Adrenal gland (tissue), 5 donors: ENCODE measurements at regions not wholly inside any gene's neighbourhood (a gene's known extent, or its start where the extent isn't known, plus 50 kb on each side); places are given as distances from the start of the nearest gene placed in this dataset.

Source experiments
- POLR2A ChIP-seq, 2 donors: fragments of 450-650 bp; IDR thresholded peaks; one replicate each; pipeline ENCODE4 v1.6.1; 2017; ENCODE audit warnings: antibody characterized with exemption in 2 of 2, mild to moderate bottlenecking in 2 of 2, moderate library complexity in 1 of 2
- TF ChIP-seq, protein P1 (sequence below), 6 experiments: fragments of 450-650 bp in 4 of 6; fragments of 200-600 bp in 2 of 6; sonication (generic) in 1 of 6; IDR thresholded peaks; 1 replicate in 5 of 6; 2 replicates in 1 of 6; pipeline versions ENCODE4 v1.5.1 to v1.8.0; 2016 to 2021; ENCODE audit warnings: antibody characterized with exemption in 6 of 6, mild to moderate bottlenecking in 2 of 6, moderate library complexity in 1 of 6
- donor health status: DM: no; HTN: no; CAD: no.

- TF ChIP-seq POLR2A (IDR thresholded peaks at IDR 0.05) = no peak
- TF ChIP-seq, protein P1, sequence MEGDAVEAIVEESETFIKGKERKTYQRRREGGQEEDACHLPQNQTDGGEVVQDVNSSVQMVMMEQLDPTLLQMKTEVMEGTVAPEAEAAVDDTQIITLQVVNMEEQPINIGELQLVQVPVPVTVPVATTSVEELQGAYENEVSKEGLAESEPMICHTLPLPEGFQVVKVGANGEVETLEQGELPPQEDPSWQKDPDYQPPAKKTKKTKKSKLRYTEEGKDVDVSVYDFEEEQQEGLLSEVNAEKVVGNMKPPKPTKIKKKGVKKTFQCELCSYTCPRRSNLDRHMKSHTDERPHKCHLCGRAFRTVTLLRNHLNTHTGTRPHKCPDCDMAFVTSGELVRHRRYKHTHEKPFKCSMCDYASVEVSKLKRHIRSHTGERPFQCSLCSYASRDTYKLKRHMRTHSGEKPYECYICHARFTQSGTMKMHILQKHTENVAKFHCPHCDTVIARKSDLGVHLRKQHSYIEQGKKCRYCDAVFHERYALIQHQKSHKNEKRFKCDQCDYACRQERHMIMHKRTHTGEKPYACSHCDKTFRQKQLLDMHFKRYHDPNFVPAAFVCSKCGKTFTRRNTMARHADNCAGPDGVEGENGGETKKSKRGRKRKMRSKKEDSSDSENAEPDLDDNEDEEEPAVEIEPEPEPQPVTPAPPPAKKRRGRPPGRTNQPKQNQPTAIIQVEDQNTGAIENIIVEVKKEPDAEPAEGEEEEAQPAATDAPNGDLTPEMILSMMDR (IDR thresholded peaks at IDR 0.05) = no peak
Observed at GRCh38 chr18:72223733-72224132, 320.4 kb downstream of the CBLN2 start.
